ENCODE measurements at regions not wholly inside any gene's neighbourhood (a gene's known extent, or its start where the extent isn't known, plus 50 kb on each side); places are given as distances from the start of the nearest gene placed in this dataset.

DNA sequence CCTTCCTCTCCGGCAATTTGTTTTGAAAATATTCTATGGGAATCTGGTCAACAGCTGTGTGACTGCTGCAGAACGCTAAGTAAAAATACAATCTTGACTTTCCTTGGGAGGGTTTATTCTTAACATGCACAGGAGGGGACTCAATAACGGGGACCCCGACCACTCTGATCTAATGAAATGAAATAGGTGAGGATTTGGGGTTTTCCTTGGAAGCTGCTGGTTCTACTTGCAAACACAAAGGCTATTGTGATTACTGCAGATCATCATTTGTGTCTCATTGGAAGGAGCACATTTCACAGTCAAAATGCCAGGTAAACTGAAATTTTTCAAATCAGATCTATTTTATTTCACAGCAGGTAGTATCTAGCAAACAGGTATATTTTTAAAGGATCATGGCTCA lies 366.1 kb downstream of the SHANK2 start:
- Histone ChIP-seq H3K9me3 (no peaks in the 10 kb centered on the region), H3K36me3 (no peaks in the 10 kb centered on the region), H3K27me3 (no peaks in the 10 kb centered on the region), H3K4me3 (replicated peaks in 1 of 3) (no peak overlapping the region), H3K27ac (no peak overlapping the region), H3K4me1 (no peaks in the 10 kb centered on the region)
- WGBS, 2 donors: 72 to 79% methylated on average over 4 of the region's 4 CpGs
- intact Hi-C loops (cut with DNase I): no loop called here
- DNase-seq: no peak
- TF ChIP-seq, protein P1, sequence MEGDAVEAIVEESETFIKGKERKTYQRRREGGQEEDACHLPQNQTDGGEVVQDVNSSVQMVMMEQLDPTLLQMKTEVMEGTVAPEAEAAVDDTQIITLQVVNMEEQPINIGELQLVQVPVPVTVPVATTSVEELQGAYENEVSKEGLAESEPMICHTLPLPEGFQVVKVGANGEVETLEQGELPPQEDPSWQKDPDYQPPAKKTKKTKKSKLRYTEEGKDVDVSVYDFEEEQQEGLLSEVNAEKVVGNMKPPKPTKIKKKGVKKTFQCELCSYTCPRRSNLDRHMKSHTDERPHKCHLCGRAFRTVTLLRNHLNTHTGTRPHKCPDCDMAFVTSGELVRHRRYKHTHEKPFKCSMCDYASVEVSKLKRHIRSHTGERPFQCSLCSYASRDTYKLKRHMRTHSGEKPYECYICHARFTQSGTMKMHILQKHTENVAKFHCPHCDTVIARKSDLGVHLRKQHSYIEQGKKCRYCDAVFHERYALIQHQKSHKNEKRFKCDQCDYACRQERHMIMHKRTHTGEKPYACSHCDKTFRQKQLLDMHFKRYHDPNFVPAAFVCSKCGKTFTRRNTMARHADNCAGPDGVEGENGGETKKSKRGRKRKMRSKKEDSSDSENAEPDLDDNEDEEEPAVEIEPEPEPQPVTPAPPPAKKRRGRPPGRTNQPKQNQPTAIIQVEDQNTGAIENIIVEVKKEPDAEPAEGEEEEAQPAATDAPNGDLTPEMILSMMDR (IDR thresholded peaks at IDR 0.05): no peak
- TF ChIP-seq POLR2A (IDR thresholded peaks at IDR 0.05): no peak

DNA sequence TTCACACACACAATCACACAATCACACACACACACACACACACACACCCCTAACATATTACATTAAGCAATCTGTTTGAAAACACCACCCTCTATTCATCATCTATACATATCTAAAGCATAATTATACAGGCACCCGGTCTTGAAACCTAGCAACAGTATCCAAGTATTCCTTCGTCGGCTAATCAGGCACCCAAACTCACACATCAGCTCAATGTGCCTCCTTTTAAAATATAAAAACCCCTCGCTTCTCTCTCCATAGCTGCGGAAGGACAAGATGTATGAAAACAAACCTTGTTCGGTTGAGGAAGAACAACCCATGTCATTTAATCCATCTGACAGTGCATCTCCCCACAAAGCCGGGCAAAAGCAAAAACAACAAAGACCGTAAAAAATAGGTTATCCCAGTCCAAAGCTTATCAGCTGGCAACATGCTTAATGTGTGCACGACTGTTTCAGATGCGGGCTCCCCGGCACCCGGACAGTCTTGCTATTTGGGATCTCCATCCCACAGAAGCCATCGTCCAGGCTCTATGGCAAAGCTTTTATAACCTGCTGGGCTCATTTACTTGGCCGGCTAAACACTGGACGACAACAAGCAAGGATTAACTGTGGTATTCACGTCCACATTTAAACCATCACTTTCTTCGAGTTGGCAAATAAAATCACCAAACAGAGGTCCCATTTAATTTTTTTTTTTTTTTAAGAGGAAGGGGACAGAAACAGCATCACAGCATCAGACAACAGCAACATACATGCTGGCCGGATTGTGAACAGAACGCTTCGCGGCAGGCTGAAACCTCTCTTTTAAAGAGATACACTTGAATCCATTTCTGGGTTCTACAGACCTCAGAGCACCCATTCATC lies 365.5 kb downstream of the SHANK2 start:
- WGBS, 2 donors: 83 to 86% methylated on average over 20 to 21 of the region's 21 CpGs
- DNase-seq: no peak
- Histone ChIP-seq H3K4me3 (replicated peaks in 1 of 3) (no peak overlapping the region), H3K27ac (no peak overlapping the region), H3K36me3 (no peaks in the 10 kb centered on the region), H3K4me1 (no peaks in the 10 kb centered on the region), H3K9me3 (no peaks in the 10 kb centered on the region), H3K27me3 (no peaks in the 10 kb centered on the region)
- TF ChIP-seq, protein P1 (IDR thresholded peaks at IDR 0.05): no peak
- TF ChIP-seq POLR2A (IDR thresholded peaks at IDR 0.05): no peak
- intact Hi-C loops (cut with DNase I): no loop called here

GRCh38 chr11:70887542-70887827 lies 364.9 kb downstream of the SHANK2 start:
- intact Hi-C loops (cut with DNase I): no loop called here
- no peaks in the 10 kb centered on the region for H3K4me1 ChIP-seq
- H3K27ac ChIP-seq: no peak overlapping the region
- no peaks in the 10 kb centered on the region for H3K9me3 ChIP-seq
- H3K4me3 ChIP-seq (replicated peaks in 1 of 3): no peak overlapping the region
- 53 to 55% methylated on average over 2 of the region's 2 CpGs for WGBS, 2 donors
- H3K36me3 ChIP-seq: no peaks in the 10 kb centered on the region
- DNase-seq: no peak
- H3K27me3 ChIP-seq: no peaks in the 10 kb centered on the region
- TF ChIP-seq POLR2A (IDR thresholded peaks at IDR 0.05): no peak
- TF ChIP-seq, protein P1 (IDR thresholded peaks at IDR 0.05): no peak

DNA sequence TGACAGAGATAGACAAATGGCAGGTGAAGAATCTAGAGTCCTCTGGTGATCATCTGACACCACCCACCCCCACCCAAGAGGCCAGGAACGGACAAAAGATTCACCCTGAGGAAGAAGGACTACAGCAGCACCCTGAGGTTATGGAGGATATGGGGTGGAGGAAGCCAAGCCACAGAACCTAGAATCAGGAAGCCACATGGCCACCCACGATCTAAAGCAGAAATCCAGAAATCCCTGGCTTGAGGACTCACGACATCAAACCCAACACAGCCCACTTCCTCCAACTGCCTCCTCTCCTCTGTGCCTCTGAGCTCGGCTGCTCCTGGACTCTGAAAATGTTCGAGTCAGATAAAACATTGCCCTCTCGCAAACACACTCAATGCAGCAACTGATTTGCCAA lies 364.3 kb downstream of the SHANK2 start:
- 79 to 81% methylated on average over 6 of the region's 6 CpGs for WGBS, 2 donors
- no peaks in the 10 kb centered on the region for H3K36me3 ChIP-seq
- H3K27me3 ChIP-seq: no peaks in the 10 kb centered on the region
- H3K4me1 ChIP-seq: no peaks in the 10 kb centered on the region
- H3K27ac ChIP-seq: no peak overlapping the region
- no peak overlapping the region for H3K4me3 ChIP-seq (replicated peaks in 1 of 3)
- no peak for DNase-seq
- TF ChIP-seq, protein P1 (IDR thresholded peaks at IDR 0.05): no peak
- TF ChIP-seq POLR2A (IDR thresholded peaks at IDR 0.05): no peak
- H3K9me3 ChIP-seq: no peaks in the 10 kb centered on the region
- intact Hi-C loops (cut with DNase I): no loop called here

DNA sequence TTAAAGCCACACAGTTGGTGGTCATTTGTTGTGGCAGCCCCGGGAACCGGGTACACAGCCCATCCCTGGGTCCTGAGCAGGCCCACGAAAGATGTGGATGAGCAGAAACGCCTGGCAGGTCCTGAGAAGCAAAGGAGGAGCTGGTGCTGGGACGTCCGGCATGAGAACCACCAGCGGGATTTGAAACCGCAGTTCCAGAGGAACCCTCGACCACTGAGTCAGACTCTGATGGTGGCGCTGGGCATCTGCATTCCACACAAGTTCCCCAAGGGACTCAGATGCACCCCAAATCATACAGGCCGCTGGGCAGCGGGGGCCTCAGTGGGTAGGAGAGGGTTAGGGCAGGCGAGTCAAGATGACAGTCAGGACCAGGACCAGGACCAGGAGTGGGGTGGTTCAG lies 363.0 kb downstream of the SHANK2 start:
- intact Hi-C loops (cut with DNase I): no loop called here
- Histone ChIP-seq H3K4me3 (replicated peaks in 1 of 3) (no peak overlapping the region), H3K4me1 (no peaks in the 10 kb centered on the region), H3K27ac (no peak overlapping the region), H3K27me3 (no peaks in the 10 kb centered on the region), H3K36me3 (no peaks in the 10 kb centered on the region), H3K9me3 (no peaks in the 10 kb centered on the region)
- no peak for TF ChIP-seq POLR2A (IDR thresholded peaks at IDR 0.05)
- TF ChIP-seq, protein P1 (IDR thresholded peaks at IDR 0.05): no peak
- WGBS, 2 donors: 89 to 90% methylated on average over 13 of the region's 13 CpGs
- no peak for DNase-seq

All from thyroid gland (tissue), 4 donors.